ENCODE measurements at regions not wholly inside any gene's neighbourhood (a gene's known extent, or its start where the extent isn't known, plus 50 kb on each side); places are given as distances from the start of the nearest gene placed in this dataset.

DNA sequence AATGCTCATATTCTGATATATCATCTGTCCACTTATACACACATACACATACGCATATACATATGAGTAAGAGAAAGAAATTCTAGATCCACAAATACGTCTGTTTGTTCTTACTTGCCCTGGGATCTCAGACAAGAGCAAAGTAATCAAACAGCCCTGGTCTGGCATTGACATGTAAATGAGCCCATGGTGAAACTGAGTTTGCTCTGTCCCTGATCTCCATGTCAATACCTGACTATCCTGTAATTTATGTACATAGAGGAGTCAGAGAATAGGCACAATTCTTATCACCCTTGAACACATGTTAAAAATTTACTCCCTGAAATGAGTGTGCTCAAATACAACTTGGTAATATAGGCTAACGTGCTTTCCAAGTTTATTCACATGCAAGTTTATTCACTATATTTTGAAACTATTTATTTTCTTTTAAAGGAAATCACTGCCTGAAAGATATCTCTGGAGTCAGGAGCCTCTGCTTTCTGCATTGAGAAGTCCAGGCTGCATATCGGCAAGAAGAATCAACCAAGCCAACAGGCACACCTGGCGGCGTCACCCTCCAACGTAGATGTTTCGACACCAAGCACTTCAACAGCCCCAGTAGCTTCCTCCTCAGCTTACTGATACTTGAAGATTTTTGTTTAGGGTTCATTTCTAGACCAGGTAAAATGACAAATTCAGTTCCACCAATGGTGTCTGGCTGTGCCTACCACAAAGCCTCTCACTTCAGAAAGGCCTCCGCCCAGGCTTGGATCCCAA, 100.6 kb downstream of the CMPK2 start:
- Histone ChIP-seq H3K9me3 (no peaks in the 10 kb centered on the region), H3K27ac (no peak overlapping the region), H3K4me1 (no peaks in the 10 kb centered on the region), H3K36me3 (no peaks in the 10 kb centered on the region), H3K27me3 (no peaks in the 10 kb centered on the region), H3K4me3 (no peak overlapping the region)
- intact Hi-C loops (cut with DNase I): no loop called here
- TF ChIP-seq, protein P1, sequence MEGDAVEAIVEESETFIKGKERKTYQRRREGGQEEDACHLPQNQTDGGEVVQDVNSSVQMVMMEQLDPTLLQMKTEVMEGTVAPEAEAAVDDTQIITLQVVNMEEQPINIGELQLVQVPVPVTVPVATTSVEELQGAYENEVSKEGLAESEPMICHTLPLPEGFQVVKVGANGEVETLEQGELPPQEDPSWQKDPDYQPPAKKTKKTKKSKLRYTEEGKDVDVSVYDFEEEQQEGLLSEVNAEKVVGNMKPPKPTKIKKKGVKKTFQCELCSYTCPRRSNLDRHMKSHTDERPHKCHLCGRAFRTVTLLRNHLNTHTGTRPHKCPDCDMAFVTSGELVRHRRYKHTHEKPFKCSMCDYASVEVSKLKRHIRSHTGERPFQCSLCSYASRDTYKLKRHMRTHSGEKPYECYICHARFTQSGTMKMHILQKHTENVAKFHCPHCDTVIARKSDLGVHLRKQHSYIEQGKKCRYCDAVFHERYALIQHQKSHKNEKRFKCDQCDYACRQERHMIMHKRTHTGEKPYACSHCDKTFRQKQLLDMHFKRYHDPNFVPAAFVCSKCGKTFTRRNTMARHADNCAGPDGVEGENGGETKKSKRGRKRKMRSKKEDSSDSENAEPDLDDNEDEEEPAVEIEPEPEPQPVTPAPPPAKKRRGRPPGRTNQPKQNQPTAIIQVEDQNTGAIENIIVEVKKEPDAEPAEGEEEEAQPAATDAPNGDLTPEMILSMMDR (IDR thresholded peaks at IDR 0.05): no peak
- DNase-seq (ENCODE audit: low spot score in 2 of 2): no peak

DNA sequence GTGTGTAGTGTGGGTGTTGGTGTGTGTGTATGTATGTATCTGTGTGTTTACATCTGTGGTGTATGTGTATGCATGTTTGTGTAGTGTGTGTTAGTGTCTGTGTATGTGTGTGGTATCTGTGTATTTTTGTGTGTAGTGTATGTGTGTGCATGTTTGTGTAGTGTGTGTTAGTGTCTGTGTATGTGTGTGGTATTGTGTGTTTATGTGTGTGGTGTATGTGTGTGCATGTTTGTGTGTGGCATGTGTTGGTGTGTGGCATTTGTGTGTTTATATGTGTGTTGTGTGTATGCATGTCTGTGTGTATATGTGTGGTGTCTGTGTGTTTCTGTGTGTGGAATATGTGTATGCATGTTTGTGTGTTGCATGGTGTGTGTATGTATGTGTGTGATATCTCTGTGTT, 96.4 kb downstream of the CMPK2 start:
- intact Hi-C loops (cut with DNase I): no loop called here
- no peak for DNase-seq (ENCODE audit: low spot score in 2 of 2)

DNA sequence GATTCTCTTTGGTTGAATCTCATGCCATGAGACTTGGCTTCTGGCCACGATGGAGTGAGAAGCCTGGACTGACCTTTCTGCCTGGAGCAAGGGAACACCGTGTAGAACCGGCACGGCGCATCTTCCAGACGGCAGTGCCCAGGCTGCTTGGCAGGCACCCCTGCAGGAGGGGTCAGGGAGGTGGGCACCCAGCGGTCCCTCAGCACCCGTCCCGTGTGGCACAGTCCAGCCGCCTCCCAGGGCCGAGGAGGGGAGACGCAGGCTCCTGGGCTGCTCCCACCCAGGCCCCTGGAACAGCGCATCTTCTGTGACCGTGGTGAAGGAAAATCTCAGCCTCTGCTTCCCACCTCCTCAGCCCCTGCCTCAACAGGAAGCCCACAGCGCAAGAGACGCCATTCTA, 95.7 kb downstream of the CMPK2 start:
- no peak for DNase-seq (ENCODE audit: low spot score in 2 of 2)
- Histone ChIP-seq H3K27me3 (no peaks in the 10 kb centered on the region), H3K27ac (no peak overlapping the region), H3K36me3 (no peaks in the 10 kb centered on the region), H3K4me3 (no peak overlapping the region), H3K4me1 (no peaks in the 10 kb centered on the region), H3K9me3 (no peaks in the 10 kb centered on the region)
- TF ChIP-seq, protein P1 (IDR thresholded peaks at IDR 0.05): no peak
- intact Hi-C loops (cut with DNase I): no loop called here

More for the DNA sequence above, 96.4 kb downstream of the CMPK2 start:
- Histone ChIP-seq H3K36me3 (no peaks in the 10 kb centered on the region), H3K27ac (no peak overlapping the region), H3K4me3 (no peak overlapping the region), H3K27me3 (no peaks in the 10 kb centered on the region), H3K9me3 (no peaks in the 10 kb centered on the region), H3K4me1 (no peaks in the 10 kb centered on the region)
- TF ChIP-seq, protein P1 (IDR thresholded peaks at IDR 0.05): no peak

DNA sequence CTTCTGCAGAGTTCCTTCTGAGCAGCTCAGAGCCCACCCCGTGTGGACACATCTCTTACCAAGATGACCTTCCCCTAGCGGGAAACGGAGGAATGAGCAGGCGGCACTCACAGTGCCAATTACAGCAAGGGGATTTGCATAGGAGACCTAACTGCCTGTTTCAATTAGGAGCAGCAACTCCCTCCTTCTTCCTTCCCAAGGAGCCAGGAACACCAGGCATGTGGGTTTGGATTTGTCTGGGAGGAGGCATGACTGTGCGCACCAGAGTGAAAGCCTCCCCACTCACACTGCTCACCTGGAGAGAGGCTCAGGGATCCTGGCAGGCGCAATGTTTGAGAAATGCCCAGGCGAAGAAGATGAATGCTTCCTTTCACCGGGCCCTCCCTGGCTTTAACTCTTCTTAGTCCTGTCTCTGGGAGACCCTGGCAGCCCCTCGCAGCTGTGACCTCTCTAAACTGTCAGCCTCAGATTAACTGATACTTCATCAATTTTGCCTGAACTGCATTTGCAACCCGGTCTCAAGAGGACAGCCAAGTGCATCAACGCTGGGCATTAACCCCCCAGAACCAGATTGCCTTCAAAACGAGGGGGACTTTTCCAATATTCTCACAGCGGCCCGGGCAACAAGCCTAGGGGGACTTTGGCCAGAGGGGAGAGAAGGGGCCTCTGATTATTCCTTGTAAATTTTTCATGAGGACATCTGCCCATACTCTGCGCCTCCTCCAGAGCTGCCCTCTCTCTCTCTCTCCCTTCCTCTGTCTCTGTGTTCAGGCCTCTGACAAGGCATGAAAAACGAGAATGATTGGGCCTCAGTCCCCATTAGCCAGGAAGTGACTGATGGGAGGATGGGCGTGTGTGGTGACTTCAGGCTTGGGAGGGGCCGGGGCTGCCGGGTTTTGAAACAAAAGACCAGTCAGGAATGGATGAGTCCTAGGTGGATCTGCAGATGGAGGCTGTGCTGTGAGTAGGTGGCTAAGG, 93.8 kb downstream of the CMPK2 start:
- Histone ChIP-seq H3K27me3 (no peaks in the 10 kb centered on the region), H3K4me3 (no peak overlapping the region), H3K4me1 (no peaks in the 10 kb centered on the region), H3K27ac (no peak overlapping the region), H3K9me3 (no peaks in the 10 kb centered on the region), H3K36me3 (no peaks in the 10 kb centered on the region)
- TF ChIP-seq, protein P1 (IDR thresholded peaks at IDR 0.05): no peak
- intact Hi-C loops (cut with DNase I): no loop called here
- no peak for DNase-seq (ENCODE audit: low spot score in 2 of 2)

DNA sequence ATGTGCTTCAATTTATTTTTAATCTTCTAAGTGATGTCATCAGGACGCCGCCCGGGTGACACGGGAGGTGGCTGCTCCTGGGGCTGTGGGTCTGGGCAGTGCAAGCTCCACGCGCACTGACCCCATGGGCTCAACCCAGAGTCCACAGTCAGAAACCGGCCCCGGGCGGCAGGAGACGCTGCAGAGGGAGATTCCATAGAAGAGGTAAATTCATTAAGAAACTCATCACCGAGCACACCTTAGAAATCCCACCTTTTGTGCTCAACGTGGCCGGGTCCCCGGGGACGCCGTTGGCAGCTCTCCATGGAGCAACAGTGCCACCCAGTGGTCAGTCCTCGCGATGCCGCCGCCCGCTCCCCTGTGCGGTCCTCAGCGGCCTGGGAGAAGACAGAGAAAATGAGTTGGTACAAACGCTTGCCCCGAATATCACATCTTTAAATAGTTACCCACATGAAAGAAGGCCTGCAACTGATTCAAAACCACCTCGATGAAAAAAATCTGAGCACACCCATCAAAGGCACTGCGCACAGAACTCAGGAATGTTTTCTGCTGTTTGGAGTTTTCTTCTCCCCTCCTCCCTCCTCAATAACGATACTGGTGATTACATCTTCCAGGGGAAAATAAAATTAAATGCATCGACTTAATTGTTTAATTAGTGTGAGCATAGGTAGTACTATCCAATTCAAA, 92.6 kb downstream of the CMPK2 start:
- H3K27ac ChIP-seq: no peak overlapping the region
- intact Hi-C loops (cut with DNase I): no loop called here

More for the DNA sequence above, 92.6 kb downstream of the CMPK2 start:
- Histone ChIP-seq H3K27me3 (no peaks in the 10 kb centered on the region), H3K36me3 (no peaks in the 10 kb centered on the region), H3K4me3 (no peak overlapping the region), H3K9me3 (no peaks in the 10 kb centered on the region), H3K4me1 (no peaks in the 10 kb centered on the region)
- TF ChIP-seq, protein P1 (IDR thresholded peaks at IDR 0.05): peak; percentile 47 to 67 (median 49)
- peak in 1 of 2 donors; percentile 65 for DNase-seq (ENCODE audit: low spot score in 2 of 2)
